ENCODE measurements at regions not wholly inside any gene's neighbourhood (a gene's known extent, or its start where the extent isn't known, plus 50 kb on each side); places are given as distances from the start of the nearest gene placed in this dataset.

GRCh38 chr12:23472329-23472971 lies 477.0 kb downstream of the SOX5 start:
- DNase-seq (ENCODE audit: low read depth), result no peak

- DNase-seq (ENCODE audit: low read depth), result no peak
Measured at GRCh38 chr12:23473071-23473470, 476.4 kb downstream of the SOX5 start.

- DNase-seq (ENCODE audit: low read depth), result no peak
Measured at GRCh38 chr12:23474438-23474976, 475.0 kb downstream of the SOX5 start.

All from HS-5 (cell line).